ENCODE measurements at regions not wholly inside any gene's neighbourhood (a gene's known extent, or its start where the extent isn't known, plus 50 kb on each side); places are given as distances from the start of the nearest gene placed in this dataset.

- TF ChIP-seq YY1 (IDR thresholded peaks at IDR 0.05; ENCODE audit: low read depth) (no peak), TAF1 (IDR thresholded peaks at IDR 0.05; ENCODE audit: low read depth) (no peak), RAD21 (IDR thresholded peaks at IDR 0.05; ENCODE audit: low read depth) (no peak), CREB1 (IDR thresholded peaks at IDR 0.05; ENCODE audit: low read depth) (no peak), EP300 (IDR thresholded peaks at IDR 0.05; ENCODE audit: borderline replicate concordance) (no peak), NFIC (IDR thresholded peaks at IDR 0.05) (no peak), USF1 (IDR thresholded peaks at IDR 0.05) (no peak), EGR1 (IDR thresholded peaks at IDR 0.05) (no peak), TCF12 (IDR thresholded peaks at IDR 0.05; ENCODE audit: low read depth) (no peak), FOXM1 (IDR thresholded peaks at IDR 0.05; ENCODE audit: borderline replicate concordance, low read depth) (no peak)
- TF ChIP-seq, protein P1, sequence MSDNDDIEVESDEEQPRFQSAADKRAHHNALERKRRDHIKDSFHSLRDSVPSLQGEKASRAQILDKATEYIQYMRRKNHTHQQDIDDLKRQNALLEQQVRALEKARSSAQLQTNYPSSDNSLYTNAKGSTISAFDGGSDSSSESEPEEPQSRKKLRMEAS (IDR thresholded peaks at IDR 0.05), result no peak
- TF ChIP-seq, protein P2, sequence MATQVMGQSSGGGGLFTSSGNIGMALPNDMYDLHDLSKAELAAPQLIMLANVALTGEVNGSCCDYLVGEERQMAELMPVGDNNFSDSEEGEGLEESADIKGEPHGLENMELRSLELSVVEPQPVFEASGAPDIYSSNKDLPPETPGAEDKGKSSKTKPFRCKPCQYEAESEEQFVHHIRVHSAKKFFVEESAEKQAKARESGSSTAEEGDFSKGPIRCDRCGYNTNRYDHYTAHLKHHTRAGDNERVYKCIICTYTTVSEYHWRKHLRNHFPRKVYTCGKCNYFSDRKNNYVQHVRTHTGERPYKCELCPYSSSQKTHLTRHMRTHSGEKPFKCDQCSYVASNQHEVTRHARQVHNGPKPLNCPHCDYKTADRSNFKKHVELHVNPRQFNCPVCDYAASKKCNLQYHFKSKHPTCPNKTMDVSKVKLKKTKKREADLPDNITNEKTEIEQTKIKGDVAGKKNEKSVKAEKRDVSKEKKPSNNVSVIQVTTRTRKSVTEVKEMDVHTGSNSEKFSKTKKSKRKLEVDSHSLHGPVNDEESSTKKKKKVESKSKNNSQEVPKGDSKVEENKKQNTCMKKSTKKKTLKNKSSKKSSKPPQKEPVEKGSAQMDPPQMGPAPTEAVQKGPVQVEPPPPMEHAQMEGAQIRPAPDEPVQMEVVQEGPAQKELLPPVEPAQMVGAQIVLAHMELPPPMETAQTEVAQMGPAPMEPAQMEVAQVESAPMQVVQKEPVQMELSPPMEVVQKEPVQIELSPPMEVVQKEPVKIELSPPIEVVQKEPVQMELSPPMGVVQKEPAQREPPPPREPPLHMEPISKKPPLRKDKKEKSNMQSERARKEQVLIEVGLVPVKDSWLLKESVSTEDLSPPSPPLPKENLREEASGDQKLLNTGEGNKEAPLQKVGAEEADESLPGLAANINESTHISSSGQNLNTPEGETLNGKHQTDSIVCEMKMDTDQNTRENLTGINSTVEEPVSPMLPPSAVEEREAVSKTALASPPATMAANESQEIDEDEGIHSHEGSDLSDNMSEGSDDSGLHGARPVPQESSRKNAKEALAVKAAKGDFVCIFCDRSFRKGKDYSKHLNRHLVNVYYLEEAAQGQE (IDR thresholded peaks at IDR 0.05; ENCODE audit: low read depth), result no peak
Observed at GRCh38 chr2:196565106-196565765, 74.3 kb upstream of the CCDC150 start.
